Ascending aorta (tissue), 2 donors: ENCODE measurements at regions not wholly inside any gene's neighbourhood (a gene's known extent, or its start where the extent isn't known, plus 50 kb on each side); places are given as distances from the start of the nearest gene placed in this dataset.

Experiments used
- DNase-seq, 2 donors: peaks; one replicate each; pipeline ENCODE4 v3.0.0-alpha.2; 2019; ENCODE audit warnings: low spot score in 2 of 2
- H3K27ac ChIP-seq, 2 donors: fragments of 200-600 bp; sonication (generic); one replicate each; pipeline ENCODE4 v1.5.1; 2016 to 2017; ENCODE audit warnings: mild to moderate bottlenecking in 1 of 2
- H3K27me3 ChIP-seq: fragments of 200-600 bp; sonication (generic); one replicate; pipeline ENCODE4 v1.5.1; 2017
- H3K36me3 ChIP-seq, 2 donors: fragments of 200-600 bp; sonication (generic); one replicate each; pipeline ENCODE4 v1.5.1; 2016
- H3K4me1 ChIP-seq, 2 donors: fragments of 200-600 bp; sonication (generic); one replicate each; pipeline ENCODE4 v1.5.1; 2016 to 2017; ENCODE audit warnings: mild to moderate bottlenecking in 1 of 2
- H3K4me3 ChIP-seq, 2 donors: fragments of 200-600 bp; sonication (generic); one replicate each; pipeline ENCODE4 v1.5.1; 2016 to 2017; ENCODE audit warnings: mild to moderate bottlenecking in 1 of 2
- H3K9me3 ChIP-seq, 2 donors: fragments of 200-600 bp; sonication (generic); one replicate each; pipeline ENCODE4 v1.5.1; 2016
- intact Hi-C: fragments of 100-400 bp; cut with DNase I; formaldehyde crosslinking; loops from one replicate; pipeline ENCODE4 v1.15.1; 2023
- TF ChIP-seq, protein P1 (sequence below), 3 experiments: fragments of 200-600 bp in 2 of 3; fragments of 450-650 bp in 1 of 3; sonication (generic) in 2 of 3; IDR thresholded peaks; one replicate each; pipeline ENCODE4 v1.5.1; 2016 to 2019; ENCODE audit warnings: antibody characterized with exemption in 3 of 3, mild to moderate bottlenecking in 1 of 3, moderate library complexity in 1 of 3

DNA sequence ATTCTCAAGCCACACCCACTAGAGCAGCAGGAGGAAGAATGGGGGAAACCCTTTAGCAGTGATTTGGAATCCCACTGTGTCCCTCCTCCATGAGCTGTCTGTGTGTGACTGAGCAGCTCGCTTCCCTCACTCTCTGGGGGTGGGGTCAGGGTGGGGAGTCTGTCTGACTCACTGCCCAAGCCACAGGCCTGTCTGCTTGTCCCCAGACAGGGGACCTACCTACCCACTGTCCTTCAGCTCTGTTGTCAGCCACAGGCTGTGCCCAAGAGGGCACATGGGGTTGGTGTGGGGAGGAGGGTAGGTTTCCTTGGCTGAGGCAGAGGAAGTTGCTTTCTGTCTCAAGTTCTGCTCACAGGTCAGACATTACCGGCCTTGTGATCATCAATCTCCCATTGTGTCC lies 127.0 kb downstream of the MAFB start:
- Histone ChIP-seq H3K27me3 (no peaks in the 10 kb centered on the region), H3K36me3 (no peaks in the 10 kb centered on the region), H3K9me3 (no peaks in the 10 kb centered on the region), H3K27ac (no peak overlapping the region), H3K4me3 (no peak overlapping the region), H3K4me1 (peaks cover 0 to 13% of the 10 kb centered on the region in 2 donors)
- TF ChIP-seq, protein P1, sequence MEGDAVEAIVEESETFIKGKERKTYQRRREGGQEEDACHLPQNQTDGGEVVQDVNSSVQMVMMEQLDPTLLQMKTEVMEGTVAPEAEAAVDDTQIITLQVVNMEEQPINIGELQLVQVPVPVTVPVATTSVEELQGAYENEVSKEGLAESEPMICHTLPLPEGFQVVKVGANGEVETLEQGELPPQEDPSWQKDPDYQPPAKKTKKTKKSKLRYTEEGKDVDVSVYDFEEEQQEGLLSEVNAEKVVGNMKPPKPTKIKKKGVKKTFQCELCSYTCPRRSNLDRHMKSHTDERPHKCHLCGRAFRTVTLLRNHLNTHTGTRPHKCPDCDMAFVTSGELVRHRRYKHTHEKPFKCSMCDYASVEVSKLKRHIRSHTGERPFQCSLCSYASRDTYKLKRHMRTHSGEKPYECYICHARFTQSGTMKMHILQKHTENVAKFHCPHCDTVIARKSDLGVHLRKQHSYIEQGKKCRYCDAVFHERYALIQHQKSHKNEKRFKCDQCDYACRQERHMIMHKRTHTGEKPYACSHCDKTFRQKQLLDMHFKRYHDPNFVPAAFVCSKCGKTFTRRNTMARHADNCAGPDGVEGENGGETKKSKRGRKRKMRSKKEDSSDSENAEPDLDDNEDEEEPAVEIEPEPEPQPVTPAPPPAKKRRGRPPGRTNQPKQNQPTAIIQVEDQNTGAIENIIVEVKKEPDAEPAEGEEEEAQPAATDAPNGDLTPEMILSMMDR (IDR thresholded peaks at IDR 0.05), result no peak
- DNase-seq, result peak in 1 of 2 donors; percentile 39
- intact Hi-C loops, result loop anchor here (10.0 kb wide), 1 partner anchor 297 kb away; no protein-coding TSS in a partner anchor

DNA sequence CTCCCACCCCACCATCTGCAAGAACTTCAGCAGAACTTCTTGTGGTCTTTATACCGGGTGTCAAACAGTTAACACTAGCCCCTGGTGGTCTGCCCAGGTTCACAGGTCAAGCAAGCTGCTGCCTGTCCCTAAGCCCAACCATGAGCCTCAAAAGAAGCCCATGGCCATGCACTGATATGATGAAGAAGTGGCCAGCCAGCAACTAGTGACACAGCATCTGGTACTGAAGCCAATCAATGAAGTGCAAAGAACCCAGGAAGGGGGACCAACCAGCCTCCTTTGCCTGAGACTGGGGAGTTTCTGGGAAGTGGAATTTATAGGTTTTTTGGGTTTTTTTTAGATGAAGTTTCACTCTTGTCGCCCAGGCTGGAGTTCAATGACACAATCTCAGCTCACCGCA lies 127.8 kb downstream of the MAFB start:
- H3K36me3 ChIP-seq, result no peaks in the 10 kb centered on the region
- no peak overlapping the region for H3K4me3 ChIP-seq
- intact Hi-C loops, result loop anchor here (10.0 kb wide), 1 partner anchor 296 kb away; no protein-coding TSS in a partner anchor
- DNase-seq, result no peak
- H3K9me3 ChIP-seq, result no peaks in the 10 kb centered on the region
- peaks cover 0 to 13% of the 10 kb centered on the region in 2 donors for H3K4me1 ChIP-seq
- TF ChIP-seq, protein P1 (IDR thresholded peaks at IDR 0.05), result no peak
- no peak overlapping the region for H3K27ac ChIP-seq
- no peaks in the 10 kb centered on the region for H3K27me3 ChIP-seq

DNA sequence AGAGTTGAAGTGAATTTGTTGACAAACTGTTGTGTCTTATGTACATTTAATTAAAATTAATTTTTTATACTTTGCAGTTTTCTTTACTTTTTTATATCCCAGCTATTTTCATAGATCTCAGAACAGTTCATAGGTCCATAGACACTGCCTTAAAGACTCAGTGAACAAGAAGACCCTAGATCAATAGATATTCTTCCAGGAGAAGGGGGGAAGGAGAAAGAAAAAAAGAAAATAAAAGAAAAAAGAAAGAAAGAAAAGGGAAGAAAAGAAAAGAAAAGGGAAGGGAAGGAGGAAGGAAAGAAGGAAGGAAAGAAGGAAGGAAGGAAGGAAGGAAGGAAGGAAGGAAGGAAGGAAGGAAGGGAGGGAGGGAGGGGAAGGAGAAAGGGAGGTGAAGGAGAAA lies 130.8 kb downstream of the MAFB start:
- H3K4me3 ChIP-seq, result no peak overlapping the region
- TF ChIP-seq, protein P1 (IDR thresholded peaks at IDR 0.05), result no peak
- no peaks in the 10 kb centered on the region for H3K36me3 ChIP-seq
- no peaks in the 10 kb centered on the region for H3K27me3 ChIP-seq
- intact Hi-C loops, result no loop called here
- no peak for DNase-seq
- no peak overlapping the region for H3K27ac ChIP-seq
- H3K9me3 ChIP-seq, result peaks cover 0 to 7% of the 10 kb centered on the region in 2 donors
- H3K4me1 ChIP-seq, result peaks cover 0 to under 1% of the 10 kb centered on the region in 2 donors

DNA sequence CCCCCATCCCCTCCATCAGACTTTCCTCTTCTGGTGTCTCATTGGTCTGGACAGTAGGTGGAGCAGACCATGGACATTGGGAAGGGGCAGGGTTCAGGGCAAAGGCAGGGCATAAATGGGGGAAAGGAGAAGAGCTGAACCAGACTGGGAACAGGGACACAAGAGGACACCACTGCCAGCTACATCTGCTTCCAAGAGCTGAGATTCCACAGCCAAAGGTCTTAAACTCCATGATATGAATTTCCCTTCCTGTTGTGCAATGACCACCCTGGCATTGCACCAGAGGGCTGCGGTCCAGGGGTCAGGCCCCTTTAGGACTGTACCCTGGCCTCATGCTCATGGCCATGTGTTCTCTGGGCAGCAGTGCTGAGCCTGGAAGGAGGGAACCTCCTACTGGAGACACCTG lies 137.9 kb downstream of the MAFB start:
- H3K9me3 ChIP-seq, result peaks cover 0 to 7% of the 10 kb centered on the region in 2 donors
- H3K4me1 ChIP-seq, result no peaks in the 10 kb centered on the region
- H3K27me3 ChIP-seq, result no peaks in the 10 kb centered on the region
- TF ChIP-seq, protein P1 (IDR thresholded peaks at IDR 0.05), result no peak
- intact Hi-C loops, result no loop called here
- no peak for DNase-seq
- no peak overlapping the region for H3K4me3 ChIP-seq
- H3K36me3 ChIP-seq, result no peaks in the 10 kb centered on the region
- no peak overlapping the region for H3K27ac ChIP-seq

DNA sequence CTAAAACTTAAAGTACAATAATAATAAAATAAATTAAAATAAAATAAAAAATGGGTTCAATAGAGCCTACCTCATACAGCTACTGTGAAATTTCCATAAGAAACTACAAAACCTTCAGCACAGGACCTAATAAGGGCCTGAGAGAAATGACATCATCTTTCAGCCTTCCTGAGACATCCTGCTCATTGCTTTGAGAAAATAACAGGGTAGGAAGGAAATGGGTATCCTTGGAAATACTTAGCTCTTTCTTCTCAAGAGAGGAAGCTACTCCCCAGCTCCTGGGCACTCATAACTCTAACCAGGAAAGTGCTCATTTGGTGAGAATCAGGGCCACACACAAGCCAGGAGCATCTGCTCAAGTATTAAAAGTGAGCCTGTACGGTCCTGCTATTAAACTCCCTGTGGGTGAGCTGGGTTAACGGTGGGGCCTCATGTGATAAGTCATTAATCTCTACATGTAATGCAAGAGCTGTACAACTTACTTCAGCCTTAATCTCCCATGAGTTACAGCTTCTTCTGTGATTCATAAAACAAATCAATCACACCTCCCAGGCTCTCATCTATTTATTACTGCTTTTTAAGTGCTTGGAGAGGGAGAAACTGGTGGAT lies 141.4 kb downstream of the MAFB start:
- no peaks in the 10 kb centered on the region for H3K4me1 ChIP-seq
- DNase-seq, result no peak
- no peak overlapping the region for H3K4me3 ChIP-seq
- H3K27ac ChIP-seq, result no peak overlapping the region
- H3K36me3 ChIP-seq, result no peaks in the 10 kb centered on the region
- no peaks in the 10 kb centered on the region for H3K27me3 ChIP-seq
- intact Hi-C loops, result no loop called here
- TF ChIP-seq, protein P1 (IDR thresholded peaks at IDR 0.05), result no peak
- no peaks in the 10 kb centered on the region for H3K9me3 ChIP-seq

DNA sequence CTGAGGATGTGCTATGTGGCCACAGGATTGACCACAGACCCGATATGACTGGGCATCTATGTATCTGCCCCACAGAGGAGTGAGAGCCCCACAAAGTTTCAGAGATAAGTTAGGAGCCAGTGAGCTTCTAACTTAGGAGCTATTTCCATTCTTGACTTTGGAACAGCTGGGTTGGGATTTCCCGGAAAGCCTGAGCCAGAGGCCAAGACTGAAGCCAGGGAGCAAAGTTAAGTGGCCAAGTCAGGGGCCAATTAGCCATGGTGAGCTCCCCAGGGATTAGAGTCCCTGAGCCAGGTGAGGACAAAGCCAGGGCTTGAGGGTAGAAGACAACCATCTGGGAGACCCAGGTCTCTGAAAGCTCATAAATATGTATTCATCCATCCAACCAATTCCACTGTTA lies 143.6 kb downstream of the MAFB start:
- TF ChIP-seq, protein P1 (IDR thresholded peaks at IDR 0.05), result no peak
- H3K9me3 ChIP-seq, result no peaks in the 10 kb centered on the region
- intact Hi-C loops, result no loop called here
- DNase-seq, result no peak
- H3K36me3 ChIP-seq, result no peaks in the 10 kb centered on the region
- no peak overlapping the region for H3K27ac ChIP-seq
- H3K4me3 ChIP-seq, result no peak overlapping the region
- H3K27me3 ChIP-seq, result no peaks in the 10 kb centered on the region
- H3K4me1 ChIP-seq, result no peaks in the 10 kb centered on the region
